Calu3 (cell line): ENCODE measurements at regions not wholly inside any gene's neighbourhood (a gene's known extent, or its start where the extent isn't known, plus 50 kb on each side); places are given as distances from the start of the nearest gene placed in this dataset.

Experiments
- BruUV-seq: library from RNA; stranded (reverse); fragments of 400-500 nt; replicated peaks from 2 replicates; lab custom pipeline; 2021; lab: Mats Ljungman, UMichigan
- CTCF ChIA-PET: fragments of 300-600 bp; sonication (Branson Sonifier 250); formaldehyde crosslinking; loops from one replicate; lab custom pipeline; 2022; ENCODE audit warnings: antibody characterized with exemption; lab: Charles Lee
- DNase-seq: peaks from one replicate; pipeline ENCODE4 v3.0.0; 2022
- H3K27ac Mint-ChIP-seq: one replicate; pipeline ENCODE4 v1.8.0; 2022; ENCODE audit warnings: mixed read lengths; ENCODE audit not compliant: unreplicated experiment
- H3K27me3 Mint-ChIP-seq: one replicate; pipeline ENCODE4 v1.8.0; 2022; ENCODE audit warnings: mixed read lengths; ENCODE audit not compliant: unreplicated experiment
- H3K36me3 Mint-ChIP-seq: one replicate; pipeline ENCODE4 v1.8.0; 2022; ENCODE audit warnings: mild to moderate bottlenecking, moderate library complexity, mixed read lengths; ENCODE audit not compliant: insufficient read depth, unreplicated experiment
- H3K4me1 Mint-ChIP-seq: one replicate; pipeline ENCODE4 v1.8.0; 2022; ENCODE audit warnings: mild to moderate bottlenecking, low read depth, mixed read lengths; ENCODE audit not compliant: unreplicated experiment
- H3K4me3 Mint-ChIP-seq: one replicate; pipeline ENCODE4 v1.8.0; 2022; ENCODE audit warnings: mild to moderate bottlenecking, low read depth, moderate library complexity, mixed read lengths; ENCODE audit not compliant: unreplicated experiment
- H3K9me3 Mint-ChIP-seq: one replicate; pipeline ENCODE4 v1.8.0; 2022; ENCODE audit warnings: low read depth, mixed read lengths; ENCODE audit not compliant: unreplicated experiment
- CTCF ChIP-seq: fragments of 200-600 bp; IDR thresholded peaks from one replicate; pipeline ENCODE4 v1.8.0; 2022; ENCODE audit warnings: antibody characterized with exemption; ENCODE audit not compliant: unreplicated experiment
- intact Hi-C: fragments of 100-400 bp; cut with micrococcal nuclease; formaldehyde crosslinking; loops from one replicate; pipeline ENCODE4 v1.10.0; 2022; ENCODE audit not compliant: unreplicated experiment

- TF ChIP-seq CTCF = no peak
- H3K4me1 Mint-ChIP-seq = no peaks in the 10 kb centered on the region
- CTCF ChIA-PET = interaction anchor here (1.0 kb wide), 1 partner anchor 10 kb away, joined by 5 read pairs; no protein-coding TSS in a partner anchor
- no TSS peak for BruUV-seq
- no peaks in the 10 kb centered on the region for H3K36me3 Mint-ChIP-seq
- peaks cover 46% of the 10 kb centered on the region for H3K27me3 Mint-ChIP-seq
- intact Hi-C loops = loop anchor here (10.0 kb wide), 1 partner anchor 298 kb away; no protein-coding TSS in a partner anchor
- no peaks in the 10 kb centered on the region for H3K9me3 Mint-ChIP-seq
- H3K27ac Mint-ChIP-seq = no peak overlapping the region
- H3K4me3 Mint-ChIP-seq = no peak overlapping the region
- DNase-seq = no peak
Measured at GRCh38 chr1:213826891-213827290, 160.9 kb upstream of the PROX1 start.

- BruUV-seq = no TSS peak
- CTCF ChIA-PET = interaction anchor here (1.5 kb wide), 1 partner anchor 15 kb away, joined by 4 read pairs; no protein-coding TSS in a partner anchor
Measured at GRCh38 chr1:213828867-213829266, 158.9 kb upstream of the PROX1 start.

GRCh38 chr1:213829780-213830179 lies 158.0 kb upstream of the PROX1 start:
- no peak for DNase-seq
- H3K36me3 Mint-ChIP-seq = no peaks in the 10 kb centered on the region
- H3K4me1 Mint-ChIP-seq = no peaks in the 10 kb centered on the region
- H3K9me3 Mint-ChIP-seq = peaks cover 3% of the 10 kb centered on the region
- no peak overlapping the region for H3K4me3 Mint-ChIP-seq
- intact Hi-C loops = loop anchor here (10.0 kb wide), 1 partner anchor 295 kb away; no protein-coding TSS in a partner anchor
- peaks cover 63% of the 10 kb centered on the region for H3K27me3 Mint-ChIP-seq
- TF ChIP-seq CTCF = no peak
- CTCF ChIA-PET = interaction anchor here (0.6 to 1.5 kb wide), 2 partner anchors 16 to 170 kb away, joined by 3 to 4 read pairs; no protein-coding TSS in a partner anchor
- BruUV-seq = no TSS peak
- no peak overlapping the region for H3K27ac Mint-ChIP-seq

More at GRCh38 chr1:213828867-213829266, 158.9 kb upstream of the PROX1 start:
- Mint-ChIP-seq H3K36me3 (no peaks in the 10 kb centered on the region), H3K27me3 (peaks cover 58% of the 10 kb centered on the region), H3K4me1 (no peaks in the 10 kb centered on the region), H3K9me3 (peaks cover 3% of the 10 kb centered on the region), H3K4me3 (no peak overlapping the region), H3K27ac (no peak overlapping the region)
- intact Hi-C loops = loop anchor here (10.0 kb wide), 1 partner anchor 296 kb away; no protein-coding TSS in a partner anchor
- TF ChIP-seq CTCF = no peak
- no peak for DNase-seq

GRCh38 chr1:213830371-213830770 lies 157.4 kb upstream of the PROX1 start:
- Mint-ChIP-seq H3K36me3 (no peaks in the 10 kb centered on the region), H3K9me3 (peaks cover 3% of the 10 kb centered on the region), H3K27ac (no peak overlapping the region), H3K27me3 (peaks cover 69% of the 10 kb centered on the region), H3K4me1 (no peaks in the 10 kb centered on the region), H3K4me3 (no peak overlapping the region)
- no TSS peak for BruUV-seq
- intact Hi-C loops = no loop called here
- no peak for DNase-seq
- CTCF ChIA-PET = interaction anchor here (0.6 kb wide), 1 partner anchor 169 kb away, joined by 3 read pairs; no protein-coding TSS in a partner anchor
- no peak for TF ChIP-seq CTCF
